GM18502 (cell line): ENCODE measurements at regions not wholly inside any gene's neighbourhood (a gene's known extent, or its start where the extent isn't known, plus 50 kb on each side); places are given as distances from the start of the nearest gene placed in this dataset.

ENCODE experiments used
- ATAC-seq: cut with Tn5 transposase; IDR thresholded peaks from one replicate; pipeline ENCODE4 v1.9.1; 2021; ENCODE audit warnings: mild to moderate bottlenecking; ENCODE audit not compliant: unreplicated experiment, poor library complexity

DNA sequence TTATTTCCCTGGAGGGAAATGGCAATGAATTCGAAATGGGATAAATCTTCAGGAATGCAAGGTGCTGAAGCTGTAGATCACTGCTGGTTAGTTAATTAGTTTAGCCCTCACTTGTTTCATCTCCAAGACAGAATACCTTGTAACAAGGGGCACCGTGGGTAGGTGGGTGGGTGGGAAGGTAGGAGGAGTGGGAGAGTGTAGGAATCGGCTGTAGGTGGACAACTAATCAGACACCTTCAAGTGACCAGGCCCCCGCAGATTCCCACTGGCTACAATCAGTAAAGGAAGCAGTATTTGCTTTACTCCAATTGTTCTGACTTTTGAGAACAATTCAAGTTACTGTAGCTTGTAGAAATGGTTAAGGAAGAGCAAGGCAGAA, 293.7 kb downstream of the TLE1 start:
- ATAC-seq = no peak

DNA sequence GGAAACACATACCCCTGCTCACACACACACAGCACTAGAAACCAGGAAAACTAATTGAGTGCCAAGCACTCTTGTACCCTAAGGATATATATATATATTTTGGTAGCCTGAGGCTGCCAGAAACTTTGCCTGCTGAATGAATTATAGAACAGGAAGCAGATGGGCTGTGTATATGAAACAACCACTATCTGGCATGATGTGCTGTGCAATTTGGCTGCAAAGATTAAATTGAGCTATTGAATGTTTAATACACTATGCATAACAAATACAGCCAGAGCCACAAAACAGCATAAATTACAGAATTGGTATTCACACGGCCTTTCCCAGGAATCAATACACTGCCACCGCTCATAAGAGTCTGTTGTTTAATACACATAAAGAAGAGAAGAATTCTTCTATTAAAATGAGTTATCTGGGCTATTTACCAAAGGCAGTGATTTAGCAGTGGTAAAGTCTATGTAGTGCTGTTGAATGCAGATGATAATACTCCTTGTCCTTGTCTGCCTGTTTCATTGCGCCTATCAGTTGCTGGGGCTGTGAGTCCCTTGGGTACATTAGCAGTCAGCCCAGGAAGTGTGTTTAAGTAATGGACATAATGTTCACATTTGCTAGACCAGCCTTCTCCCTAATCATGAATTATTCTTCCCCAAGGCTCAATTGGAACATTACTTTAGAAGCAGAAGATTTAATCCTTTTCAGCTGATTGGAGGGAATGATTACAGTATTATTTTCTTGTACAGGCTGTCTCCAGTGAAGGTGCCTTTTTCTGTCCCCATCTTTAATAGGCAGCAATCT, 294.3 kb downstream of the TLE1 start:
- no peak for ATAC-seq

DNA sequence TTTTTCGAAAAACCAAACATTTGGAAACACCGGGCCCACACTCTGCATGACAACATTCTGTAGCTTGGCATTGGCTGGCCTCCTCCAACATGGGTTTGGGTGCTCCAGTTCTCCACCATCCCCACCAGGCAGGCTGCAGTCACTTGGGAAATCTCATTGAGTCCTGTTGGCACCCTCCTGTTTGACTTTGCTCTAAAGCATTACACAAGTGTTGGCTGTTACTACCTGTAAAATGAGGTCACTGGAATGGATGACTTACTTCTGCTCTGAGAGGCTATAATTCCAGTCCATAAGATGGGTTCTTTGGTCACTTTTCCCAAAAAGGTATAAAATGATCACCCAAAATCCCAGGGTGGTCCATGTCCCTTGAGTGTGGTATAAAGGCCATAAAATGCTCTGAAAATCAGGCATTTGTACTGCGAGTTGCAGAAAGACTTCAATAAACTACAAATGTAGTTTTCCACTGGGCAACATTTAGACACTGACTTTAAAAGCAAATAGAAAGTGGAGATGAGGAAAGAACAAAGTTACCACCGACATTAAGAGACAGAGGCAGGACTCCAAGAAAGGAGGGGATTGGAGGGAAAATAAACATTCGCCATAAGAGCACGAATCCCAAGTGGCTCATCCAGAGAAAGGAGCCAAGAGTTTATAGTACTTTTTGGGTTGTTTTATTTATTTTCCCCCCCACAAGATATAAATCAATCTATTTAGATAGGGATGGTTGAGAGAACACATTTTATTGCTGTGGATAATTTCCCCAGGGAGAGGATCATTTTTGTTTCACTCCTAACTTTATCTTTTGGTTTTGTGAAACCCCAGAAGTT, 295.1 kb downstream of the TLE1 start:
- ATAC-seq = no peak

DNA sequence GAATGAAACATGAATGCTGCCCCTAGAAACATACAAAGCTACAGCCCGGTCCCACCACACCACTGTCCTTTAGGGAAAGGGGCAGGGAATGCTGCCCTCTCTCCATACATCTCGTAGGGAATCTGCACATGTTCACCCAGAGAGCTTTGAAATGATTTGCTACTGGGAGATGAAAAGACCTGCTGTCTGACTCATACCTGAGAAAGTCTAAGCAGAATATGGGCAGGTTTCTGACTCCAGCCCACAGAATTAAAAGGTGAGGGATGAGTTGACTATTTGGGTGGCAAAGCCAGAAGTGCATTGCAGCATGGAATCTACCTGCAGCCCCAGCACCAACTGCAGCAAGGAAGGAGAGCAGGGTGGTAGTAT, 297.9 kb downstream of the TLE1 start:
- no peak for ATAC-seq

DNA sequence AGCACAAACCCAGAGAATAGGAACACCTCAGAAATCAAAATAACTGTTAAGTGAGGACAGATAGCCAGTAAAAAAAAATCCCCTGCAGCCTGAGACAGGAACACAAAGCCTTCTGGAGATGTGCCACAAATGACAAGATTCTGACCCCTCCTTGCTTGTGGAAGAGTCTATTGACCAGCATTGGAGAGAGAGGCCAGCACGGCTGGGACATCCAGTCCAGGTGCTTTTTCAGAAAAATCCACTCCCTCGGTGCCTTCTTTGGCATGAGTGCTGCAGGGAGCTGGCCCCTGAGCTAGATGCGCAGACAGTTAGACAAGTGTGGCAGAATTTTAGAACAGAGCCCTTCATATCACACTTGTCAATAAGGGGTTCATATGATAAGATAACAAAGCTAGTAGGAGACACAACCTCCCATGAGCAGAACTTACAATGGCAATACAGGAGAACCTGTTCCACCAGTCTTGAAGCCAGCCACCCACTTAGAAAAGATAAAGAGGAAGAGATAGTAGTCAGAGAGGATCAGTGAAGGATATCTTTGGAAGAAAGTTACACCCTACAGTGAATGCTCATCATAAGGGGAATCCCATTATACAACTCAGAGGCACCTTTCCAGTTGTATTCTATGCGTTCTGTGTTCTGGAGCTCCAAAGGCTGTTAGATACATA, 298.4 kb downstream of the TLE1 start:
- no peak for ATAC-seq

DNA sequence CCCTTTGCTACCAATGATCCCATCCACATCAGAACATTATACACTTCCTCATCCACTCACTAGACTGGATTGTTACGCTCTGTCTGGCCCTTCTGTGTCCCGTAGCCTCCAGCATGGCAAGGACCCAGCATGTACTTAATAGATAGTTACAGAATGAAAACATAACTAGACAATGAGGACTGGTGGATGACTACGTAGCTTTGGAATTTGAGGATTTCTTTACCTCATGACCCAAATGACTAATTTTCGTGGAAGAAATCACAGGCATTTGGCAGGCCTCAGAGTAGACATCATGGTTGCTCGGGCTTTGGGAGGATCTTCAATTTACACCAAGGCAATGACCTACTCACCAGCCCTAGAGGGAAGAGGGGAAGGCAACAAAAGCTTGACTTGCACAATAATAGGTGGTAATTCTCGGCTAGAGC, 299.8 kb downstream of the TLE1 start:
- ATAC-seq = no peak

GRCh38 chr9:81388831-81389230, 300.5 kb downstream of the TLE1 start:
- ATAC-seq = no peak

- no peak for ATAC-seq
Observed at GRCh38 chr9:81387360-81388106, 301.8 kb downstream of the TLE1 start.

DNA sequence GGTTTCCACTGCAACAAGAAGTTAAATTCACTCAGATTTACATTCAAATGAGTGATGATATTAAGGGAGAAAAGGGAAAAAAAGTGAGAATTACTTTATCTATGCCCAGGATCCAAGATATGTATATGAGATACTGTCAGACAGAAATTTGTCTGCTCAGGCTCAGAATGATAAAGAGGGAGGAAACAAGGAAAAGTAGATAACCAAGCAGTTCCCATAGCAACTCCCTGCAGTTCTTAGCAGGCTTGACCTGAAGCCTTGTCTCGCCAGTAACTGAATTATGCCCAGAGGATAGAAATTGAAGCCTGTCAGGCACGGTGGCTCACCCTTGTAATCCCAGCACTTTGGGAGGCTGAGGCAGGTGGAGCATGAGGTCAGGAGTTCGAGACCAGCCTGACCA, 304.4 kb downstream of the TLE1 start:
- no peak for ATAC-seq

DNA sequence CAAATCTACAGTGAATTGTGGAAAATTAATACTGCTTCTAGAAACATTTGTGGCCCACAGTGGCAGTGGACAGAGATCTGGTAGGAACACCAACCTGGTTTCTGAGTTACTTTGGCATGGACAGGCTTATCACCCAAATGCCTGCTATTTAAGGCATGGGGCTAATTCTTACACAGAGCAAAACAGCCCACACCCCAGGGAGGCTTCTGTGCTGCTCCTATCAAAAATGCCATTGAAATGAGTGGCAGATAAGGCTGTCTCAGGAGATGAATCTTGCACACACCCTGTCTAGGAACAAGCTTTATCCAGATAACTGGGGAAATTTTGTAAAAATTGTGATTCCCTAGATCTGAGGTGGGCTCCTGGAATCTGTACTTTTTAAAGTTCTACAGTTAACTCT, 307.1 kb downstream of the TLE1 start:
- no peak for ATAC-seq

DNA sequence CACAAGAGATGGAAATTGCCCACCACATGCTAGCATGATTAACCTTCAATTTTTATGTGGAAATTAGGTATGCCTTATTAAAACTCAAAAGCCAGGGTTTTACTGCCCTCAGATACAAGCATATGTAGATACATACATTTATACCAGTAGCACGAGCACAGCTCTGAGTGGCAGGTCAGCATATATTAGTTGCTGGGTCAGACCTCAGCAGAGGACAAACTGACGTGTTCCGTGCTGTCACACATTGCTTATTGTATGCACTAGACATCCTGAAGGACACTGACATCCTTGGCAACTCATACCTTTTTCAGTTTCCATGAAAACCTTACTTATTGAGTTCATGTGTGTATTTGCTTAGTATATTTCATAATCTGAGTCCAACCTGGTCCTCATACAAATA, 307.7 kb downstream of the TLE1 start:
- no peak for ATAC-seq

DNA sequence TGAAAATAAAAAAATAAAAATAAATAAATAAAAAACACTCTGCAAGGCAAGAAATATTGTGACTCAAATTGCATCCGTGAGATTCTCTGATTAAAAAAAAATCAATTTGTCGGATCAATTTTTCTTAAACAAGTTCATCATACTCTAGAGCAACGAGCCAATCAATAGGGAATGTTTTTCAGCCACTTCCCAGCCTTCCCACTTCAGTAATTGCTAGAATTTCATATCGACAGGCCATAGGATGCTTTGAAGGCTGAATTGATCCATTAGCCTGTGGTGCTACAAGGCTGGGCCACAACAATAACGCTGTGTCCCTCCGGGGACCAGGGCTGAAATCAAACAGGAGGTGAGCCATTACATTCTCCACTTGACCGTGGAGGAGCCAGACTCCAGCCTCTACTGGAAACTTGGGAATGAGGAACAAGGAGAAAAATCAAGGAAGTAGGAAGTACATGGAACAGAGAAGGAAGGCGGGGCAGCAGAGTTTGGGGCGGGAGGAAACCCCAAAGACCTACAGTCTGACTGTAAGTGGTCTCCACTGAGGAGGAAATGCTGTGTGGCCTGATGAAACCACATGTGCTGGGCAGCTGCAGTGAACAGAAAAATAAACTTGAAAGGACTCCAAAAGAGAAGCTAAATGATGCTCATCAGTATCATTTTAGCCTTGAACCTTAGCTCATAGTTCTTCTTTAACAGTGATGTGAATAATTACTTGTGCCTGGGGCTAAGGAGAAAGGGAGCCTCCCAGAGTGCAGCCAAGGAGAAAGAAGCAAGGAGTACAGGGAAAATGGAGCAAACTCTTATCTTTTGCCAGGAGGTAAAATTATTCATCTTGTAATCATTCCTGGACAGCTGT, 308.6 kb downstream of the TLE1 start:
- ATAC-seq = no peak

- no peak for ATAC-seq
Observed at GRCh38 chr9:81379655-81380054, 309.7 kb downstream of the TLE1 start.

GRCh38 chr9:81377921-81378320, 311.4 kb downstream of the TLE1 start:
- ATAC-seq = no peak

DNA sequence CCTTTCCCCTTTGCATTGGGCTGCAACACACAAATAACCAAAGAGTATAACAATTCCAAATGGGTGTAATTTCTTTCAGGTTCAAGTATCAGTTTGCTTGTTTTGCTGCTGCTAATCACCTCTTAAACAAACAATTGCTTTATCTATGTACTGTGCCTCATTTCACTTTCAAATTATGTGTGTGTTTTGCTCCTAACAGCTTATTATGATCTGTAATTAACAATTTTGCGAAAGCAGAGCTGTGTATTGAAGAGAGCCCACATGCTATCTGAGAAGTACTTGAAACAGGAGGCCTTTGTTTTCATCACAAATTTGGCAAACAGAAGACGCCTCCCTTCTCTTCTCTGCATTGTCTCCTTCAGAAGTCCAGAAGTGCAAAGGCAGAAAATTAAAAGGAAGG, 312.0 kb downstream of the TLE1 start:
- no peak for ATAC-seq

GRCh38 chr9:81375187-81376100, 313.9 kb downstream of the TLE1 start:
- ATAC-seq = no peak

- no peak for ATAC-seq
Observed at GRCh38 chr9:81374459-81375186, 314.7 kb downstream of the TLE1 start.

DNA sequence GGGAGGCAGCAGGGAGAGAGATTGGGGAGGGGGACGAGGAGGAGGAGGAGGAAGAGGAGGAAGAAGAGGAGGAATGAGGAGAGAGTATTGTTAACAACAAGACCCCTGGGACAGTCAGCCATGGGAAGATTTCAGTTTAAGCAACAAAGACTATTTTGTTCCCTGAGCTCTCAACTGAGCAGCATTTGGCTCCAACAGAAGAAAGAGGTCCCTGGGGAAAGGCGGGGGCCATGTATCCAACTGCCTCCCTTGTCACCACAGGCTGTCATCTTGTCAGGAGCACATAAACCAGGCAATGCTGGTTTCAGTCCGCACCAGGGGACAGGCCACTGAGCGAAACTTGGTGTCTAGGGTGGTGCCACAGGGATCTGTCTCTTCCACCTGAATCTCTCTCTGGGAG, 316.1 kb downstream of the TLE1 start:
- no peak for ATAC-seq
